ENCODE measurements at regions not wholly inside any gene's neighbourhood (a gene's known extent, or its start where the extent isn't known, plus 50 kb on each side); places are given as distances from the start of the nearest gene placed in this dataset.

- Histone ChIP-seq H3K27ac (no peak overlapping the region), H3K9me3 (no peaks in the 10 kb centered on the region), H3K4me1 (ENCODE audit: control insufficient read depth in 1 of 2, insufficient read depth in 1 of 2, low read depth in 1 of 2, low read length in 1 of 2) (no peaks in the 10 kb centered on the region), H3K27me3 (peaks cover 6% of the 10 kb centered on the region), H3K4me3 (ENCODE audit: low read depth in 1 of 2, low read length in 1 of 2) (no peak overlapping the region), H3K36me3 (no peaks in the 10 kb centered on the region)
- TF ChIP-seq CTCF (IDR thresholded peaks at IDR 0.05) = no peak
Measured at GRCh38 chr13:24004971-24005370, 107.7 kb upstream of the C1QTNF9B start.

DNA sequence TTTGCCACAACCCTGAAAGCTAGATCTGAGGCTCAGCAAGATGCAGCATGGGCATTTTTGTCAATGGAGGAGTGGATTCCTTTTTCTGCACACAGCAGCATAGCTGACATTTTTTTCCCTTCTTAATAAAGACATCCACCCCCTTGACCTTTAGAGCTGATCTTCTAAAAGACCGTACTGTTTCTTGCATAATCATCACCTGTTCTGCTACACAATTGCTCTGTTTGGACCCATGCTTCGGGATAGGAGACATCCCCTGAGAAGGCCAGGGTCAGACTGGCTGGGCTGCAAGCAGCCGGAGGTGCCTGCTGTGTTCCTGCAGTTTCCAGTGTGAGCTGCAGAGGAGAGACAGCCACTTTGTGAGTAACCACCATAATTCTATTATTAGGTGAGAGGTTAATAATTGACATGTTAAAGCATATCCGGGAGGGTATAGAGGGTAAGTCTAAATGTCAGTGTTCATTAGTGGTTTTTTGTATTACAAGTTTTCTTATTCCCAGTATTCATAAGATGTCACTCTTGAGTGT is 108.5 kb upstream of the C1QTNF9B start:
- Histone ChIP-seq H3K27me3 (peaks cover 6% of the 10 kb centered on the region), H3K4me1 (ENCODE audit: control insufficient read depth in 1 of 2, insufficient read depth in 1 of 2, low read depth in 1 of 2, low read length in 1 of 2) (no peaks in the 10 kb centered on the region), H3K36me3 (no peaks in the 10 kb centered on the region), H3K27ac (no peak overlapping the region), H3K4me3 (ENCODE audit: low read depth in 1 of 2, low read length in 1 of 2) (no peak overlapping the region), H3K9me3 (no peaks in the 10 kb centered on the region)
- no peak for TF ChIP-seq CTCF (IDR thresholded peaks at IDR 0.05)

- H3K27ac ChIP-seq = no peak overlapping the region
- H3K27me3 ChIP-seq = peaks cover 6% of the 10 kb centered on the region
- no peaks in the 10 kb centered on the region for H3K4me1 ChIP-seq (ENCODE audit: control insufficient read depth in 1 of 2, insufficient read depth in 1 of 2, low read depth in 1 of 2, low read length in 1 of 2)
- H3K9me3 ChIP-seq = no peaks in the 10 kb centered on the region
- TF ChIP-seq CTCF (IDR thresholded peaks at IDR 0.05) = no peak
- H3K4me3 ChIP-seq (ENCODE audit: low read depth in 1 of 2, low read length in 1 of 2) = no peak overlapping the region
- H3K36me3 ChIP-seq = no peaks in the 10 kb centered on the region
Measured at GRCh38 chr13:24006520-24007248, 109.4 kb upstream of the C1QTNF9B start.

GRCh38 chr13:24007979-24008620 is 110.8 kb upstream of the C1QTNF9B start:
- TF ChIP-seq CTCF (IDR thresholded peaks at IDR 0.05) = no peak
- peaks cover 6% of the 10 kb centered on the region for H3K27me3 ChIP-seq
- no peak overlapping the region for H3K27ac ChIP-seq
- no peaks in the 10 kb centered on the region for H3K36me3 ChIP-seq
- H3K9me3 ChIP-seq = no peaks in the 10 kb centered on the region
- no peak overlapping the region for H3K4me3 ChIP-seq (ENCODE audit: low read depth in 1 of 2, low read length in 1 of 2)
- no peaks in the 10 kb centered on the region for H3K4me1 ChIP-seq (ENCODE audit: control insufficient read depth in 1 of 2, insufficient read depth in 1 of 2, low read depth in 1 of 2, low read length in 1 of 2)

DNA sequence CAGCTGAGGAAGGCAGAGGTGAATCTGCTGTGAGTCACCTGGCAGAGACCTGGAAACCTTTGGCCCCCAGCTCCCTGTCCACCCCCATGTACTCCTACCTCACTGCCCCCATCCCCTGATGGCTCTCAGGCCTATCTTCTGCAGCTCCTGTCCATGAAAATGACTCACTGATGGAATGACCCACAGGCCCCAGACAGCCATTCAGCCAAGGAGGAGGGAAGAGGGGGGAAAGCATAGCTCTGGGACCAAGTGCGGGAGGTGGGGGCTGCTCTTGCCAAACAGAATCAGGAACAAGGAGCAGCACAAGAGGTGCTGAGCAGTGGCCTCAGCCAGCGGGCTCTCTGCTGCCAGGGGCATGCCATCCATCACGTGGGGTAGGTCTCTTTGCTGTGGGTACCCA is 111.4 kb upstream of the C1QTNF9B start:
- Histone ChIP-seq H3K27me3 (peaks cover 6% of the 10 kb centered on the region), H3K36me3 (no peaks in the 10 kb centered on the region), H3K4me3 (ENCODE audit: low read depth in 1 of 2, low read length in 1 of 2) (no peak overlapping the region), H3K9me3 (no peaks in the 10 kb centered on the region), H3K27ac (no peak overlapping the region), H3K4me1 (ENCODE audit: control insufficient read depth in 1 of 2, insufficient read depth in 1 of 2, low read depth in 1 of 2, low read length in 1 of 2) (no peaks in the 10 kb centered on the region)
- no peak for TF ChIP-seq CTCF (IDR thresholded peaks at IDR 0.05)

Measured in neutrophil (primary cell).